ENCODE measurements at regions not wholly inside any gene's neighbourhood (a gene's known extent, or its start where the extent isn't known, plus 50 kb on each side); places are given as distances from the start of the nearest gene placed in this dataset.

- ATAC-seq (no peak), DNase-seq (no peak)
- ChIA-PET POLR2A (no interaction called here), CTCF (no interaction called here)
- Mint-ChIP-seq H3K4me3 (no peak overlapping the region), H3K9me3 (ENCODE audit: low read depth) (no peaks in the 10 kb centered on the region), H3K36me3 (ENCODE audit: low read depth) (no peaks in the 10 kb centered on the region), H3K27ac (no peak overlapping the region), H3K4me1 (peaks cover 9% of the 10 kb centered on the region), H3K27me3 (peaks cover 9% of the 10 kb centered on the region)
- intact Hi-C loops (cut with DNase I, micrococcal nuclease): no loop called here
Observed at GRCh38 chr3:70734756-70735155, 422.3 kb upstream of the MDFIC2 start.

- H3K36me3 Mint-ChIP-seq (ENCODE audit: low read depth): no peaks in the 10 kb centered on the region
- intact Hi-C loops (cut with DNase I, micrococcal nuclease): no loop called here
- DNase-seq: no peak
- ChIA-PET CTCF (no interaction called here), POLR2A (no interaction called here)
- H3K27ac Mint-ChIP-seq: no peak overlapping the region
- no peaks in the 10 kb centered on the region for H3K4me1 Mint-ChIP-seq
- no peak for ATAC-seq
- peaks cover 9% of the 10 kb centered on the region for H3K27me3 Mint-ChIP-seq
- H3K9me3 Mint-ChIP-seq (ENCODE audit: low read depth): no peaks in the 10 kb centered on the region
- no peak overlapping the region for H3K4me3 Mint-ChIP-seq
Observed at GRCh38 chr3:70731046-70731445, 418.6 kb upstream of the MDFIC2 start.

GRCh38 chr3:70729845-70730244, 417.4 kb upstream of the MDFIC2 start:
- ChIA-PET POLR2A (no interaction called here), CTCF (no interaction called here)
- no peaks in the 10 kb centered on the region for H3K36me3 Mint-ChIP-seq (ENCODE audit: low read depth)
- no peaks in the 10 kb centered on the region for H3K4me1 Mint-ChIP-seq
- peaks cover 9% of the 10 kb centered on the region for H3K27me3 Mint-ChIP-seq
- no peak overlapping the region for H3K4me3 Mint-ChIP-seq
- intact Hi-C loops (cut with DNase I, micrococcal nuclease): no loop called here
- no peaks in the 10 kb centered on the region for H3K9me3 Mint-ChIP-seq (ENCODE audit: low read depth)
- H3K27ac Mint-ChIP-seq: no peak overlapping the region
- DNase-seq (no peak), ATAC-seq (no peak)

- no peak overlapping the region for H3K4me3 Mint-ChIP-seq
- no peaks in the 10 kb centered on the region for H3K36me3 Mint-ChIP-seq (ENCODE audit: low read depth)
- H3K27ac Mint-ChIP-seq: no peak overlapping the region
- DNase-seq (no peak), ATAC-seq (no peak)
- H3K27me3 Mint-ChIP-seq: peaks cover 7% of the 10 kb centered on the region
- no peaks in the 10 kb centered on the region for H3K9me3 Mint-ChIP-seq (ENCODE audit: low read depth)
- POLR2A ChIA-PET: no interaction called here
- no peaks in the 10 kb centered on the region for H3K4me1 Mint-ChIP-seq
- CTCF ChIA-PET: interaction anchor here (0.6 to 1.2 kb wide), 2 partner anchors 15 to 1178 kb away, joined by 3 read pairs; no protein-coding TSS in a partner anchor
- intact Hi-C loops (cut with DNase I, micrococcal nuclease): no loop called here
Observed at GRCh38 chr3:70728311-70728710, 415.9 kb upstream of the MDFIC2 start.

GRCh38 chr3:70726961-70727360, 414.5 kb upstream of the MDFIC2 start:
- Mint-ChIP-seq H3K9me3 (ENCODE audit: low read depth) (no peaks in the 10 kb centered on the region), H3K36me3 (ENCODE audit: low read depth) (no peaks in the 10 kb centered on the region), H3K27ac (no peak overlapping the region), H3K4me3 (no peak overlapping the region), H3K4me1 (no peaks in the 10 kb centered on the region), H3K27me3 (peaks cover 7% of the 10 kb centered on the region)
- POLR2A ChIA-PET: no interaction called here
- CTCF ChIA-PET: no interaction called here
- ATAC-seq: no peak
- no peak for DNase-seq
- intact Hi-C loops (cut with DNase I, micrococcal nuclease): no loop called here

GRCh38 chr3:70726096-70726938, 413.9 kb upstream of the MDFIC2 start:
- DNase-seq (no peak), ATAC-seq (no peak)
- no peaks in the 10 kb centered on the region for H3K36me3 Mint-ChIP-seq (ENCODE audit: low read depth)
- intact Hi-C loops (cut with DNase I, micrococcal nuclease): no loop called here
- CTCF ChIA-PET: no interaction called here
- no peaks in the 10 kb centered on the region for H3K9me3 Mint-ChIP-seq (ENCODE audit: low read depth)
- POLR2A ChIA-PET: no interaction called here
- no peak overlapping the region for H3K4me3 Mint-ChIP-seq
- H3K27ac Mint-ChIP-seq: no peak overlapping the region
- no peaks in the 10 kb centered on the region for H3K4me1 Mint-ChIP-seq
- H3K27me3 Mint-ChIP-seq: peaks cover 7% of the 10 kb centered on the region

- ATAC-seq (no peak), DNase-seq (no peak)
- Mint-ChIP-seq H3K4me1 (no peaks in the 10 kb centered on the region), H3K36me3 (ENCODE audit: low read depth) (no peaks in the 10 kb centered on the region), H3K27ac (no peak overlapping the region), H3K27me3 (peaks cover 6% of the 10 kb centered on the region), H3K4me3 (no peak overlapping the region), H3K9me3 (ENCODE audit: low read depth) (no peaks in the 10 kb centered on the region)
- ChIA-PET CTCF (no interaction called here), POLR2A (interaction anchor here (0.6 kb wide), 1 partner anchor 65 kb away, joined by 3 read pairs; no protein-coding TSS in a partner anchor)
- intact Hi-C loops (cut with DNase I, micrococcal nuclease): no loop called here
Observed at GRCh38 chr3:70722018-70722417, 409.6 kb upstream of the MDFIC2 start.

- no peak overlapping the region for H3K27ac Mint-ChIP-seq
- H3K4me3 Mint-ChIP-seq: no peak overlapping the region
- no peaks in the 10 kb centered on the region for H3K4me1 Mint-ChIP-seq
- POLR2A ChIA-PET: no interaction called here
- H3K9me3 Mint-ChIP-seq (ENCODE audit: low read depth): peaks cover 15% of the 10 kb centered on the region
- peaks cover 10% of the 10 kb centered on the region for H3K36me3 Mint-ChIP-seq (ENCODE audit: low read depth)
- CTCF ChIA-PET: interaction anchor here (0.6 to 1.2 kb wide), 3 partner anchors 27 to 1159 kb away, joined by 3 to 4 read pairs (median 3); no protein-coding TSS in a partner anchor
- H3K27me3 Mint-ChIP-seq: peaks cover 3% of the 10 kb centered on the region
- ATAC-seq (no peak), DNase-seq (peak; percentile 10)
- intact Hi-C loops (cut with DNase I, micrococcal nuclease): loop anchor here in 1 of 2 experiments (2.0 to 10.0 kb wide), 5 partner anchors 355 to 935 kb away; no protein-coding TSS in a partner anchor
Observed at GRCh38 chr3:70716832-70717231, 404.4 kb upstream of the MDFIC2 start.

GRCh38 chr3:70712449-70713082, 400.1 kb upstream of the MDFIC2 start:
- H3K36me3 Mint-ChIP-seq (ENCODE audit: low read depth): peaks cover 12% of the 10 kb centered on the region
- ChIA-PET CTCF (no interaction called here), POLR2A (no interaction called here)
- H3K27ac Mint-ChIP-seq: no peak overlapping the region
- H3K27me3 Mint-ChIP-seq: peaks cover 4% of the 10 kb centered on the region
- no peak for DNase-seq
- peaks cover 19% of the 10 kb centered on the region for H3K9me3 Mint-ChIP-seq (ENCODE audit: low read depth)
- no peaks in the 10 kb centered on the region for H3K4me1 Mint-ChIP-seq
- intact Hi-C loops (cut with DNase I, micrococcal nuclease): loop anchor here in 1 of 2 experiments (10.0 kb wide), 1 partner anchor 802 kb away; no protein-coding TSS in a partner anchor
- no peak overlapping the region for H3K4me3 Mint-ChIP-seq
- no peak for ATAC-seq

- CTCF ChIA-PET: no interaction called here
- POLR2A ChIA-PET: no interaction called here
- peak overlapping the region; percentile 15 for H3K27ac Mint-ChIP-seq
- no peaks in the 10 kb centered on the region for H3K9me3 Mint-ChIP-seq (ENCODE audit: low read depth)
- no peak overlapping the region for H3K4me3 Mint-ChIP-seq
- H3K4me1 Mint-ChIP-seq: peaks cover 21% of the 10 kb centered on the region
- intact Hi-C loops (cut with DNase I, micrococcal nuclease): no loop called here
- H3K27me3 Mint-ChIP-seq: peaks cover 37% of the 10 kb centered on the region
- ATAC-seq (no peak), DNase-seq (no peak)
- no peaks in the 10 kb centered on the region for H3K36me3 Mint-ChIP-seq (ENCODE audit: low read depth)
Observed at GRCh38 chr3:70703305-70704102, 391.1 kb upstream of the MDFIC2 start.

- Mint-ChIP-seq H3K4me3 (no peak overlapping the region), H3K27me3 (peaks cover 38% of the 10 kb centered on the region), H3K36me3 (ENCODE audit: low read depth) (no peaks in the 10 kb centered on the region), H3K27ac (no peak overlapping the region), H3K4me1 (peaks cover 21% of the 10 kb centered on the region), H3K9me3 (ENCODE audit: low read depth) (no peaks in the 10 kb centered on the region)
- ATAC-seq (peak; percentile 49), DNase-seq (no peak)
- ChIA-PET CTCF (interaction anchor here (0.5 kb wide), 1 partner anchor 72 kb away, joined by 3 read pairs; no protein-coding TSS in a partner anchor), POLR2A (no interaction called here)
- intact Hi-C loops (cut with DNase I, micrococcal nuclease): no loop called here
Observed at GRCh38 chr3:70702132-70702531, 389.7 kb upstream of the MDFIC2 start.
